ENCODE measurements at regions not wholly inside any gene's neighbourhood (a gene's known extent, or its start where the extent isn't known, plus 50 kb on each side); places are given as distances from the start of the nearest gene placed in this dataset.

GRCh38 chr5:87853541-87853940 lies 415.1 kb downstream of the TMEM161B start:
- DNase-seq = no peak

GRCh38 chr5:87851603-87852002 lies 417.0 kb downstream of the TMEM161B start:
- no peak for DNase-seq

- DNase-seq = no peak
Measured at GRCh38 chr5:87850843-87851242, 417.8 kb downstream of the TMEM161B start.

GRCh38 chr5:87845734-87846133 lies 422.9 kb downstream of the TMEM161B start:
- DNase-seq = no peak

GRCh38 chr5:87844866-87845265 lies 423.8 kb downstream of the TMEM161B start:
- no peak for DNase-seq

GRCh38 chr5:87844449-87844848 lies 424.2 kb downstream of the TMEM161B start:
- DNase-seq = no peak

GRCh38 chr5:87836696-87837095 lies 424.0 kb upstream of the CCNH start:
- DNase-seq = no peak

- no peak for DNase-seq
Measured at GRCh38 chr5:87831499-87831898, 418.8 kb upstream of the CCNH start.

- DNase-seq = no peak
Measured at GRCh38 chr5:87829217-87829551, 416.5 kb upstream of the CCNH start.

GRCh38 chr5:87828545-87829216 lies 416.0 kb upstream of the CCNH start:
- no peak for DNase-seq

GRCh38 chr5:87827539-87827938 lies 414.8 kb upstream of the CCNH start:
- no peak for DNase-seq

GRCh38 chr5:87826507-87826906 lies 413.8 kb upstream of the CCNH start:
- no peak for DNase-seq

GRCh38 chr5:87825583-87825982 lies 412.9 kb upstream of the CCNH start:
- DNase-seq = no peak

- DNase-seq = no peak
Measured at GRCh38 chr5:87807783-87808182, 395.1 kb upstream of the CCNH start.

GRCh38 chr5:87803352-87803751 lies 390.6 kb upstream of the CCNH start:
- no peak for DNase-seq

GRCh38 chr5:87791869-87792268 lies 379.1 kb upstream of the CCNH start:
- DNase-seq = no peak

GRCh38 chr5:87788416-87788815 lies 375.7 kb upstream of the CCNH start:
- no peak for DNase-seq

GRCh38 chr5:87787625-87788256 lies 375.0 kb upstream of the CCNH start:
- no peak for DNase-seq

- no peak for DNase-seq
Measured at GRCh38 chr5:87787086-87787485, 374.4 kb upstream of the CCNH start.

- no peak for DNase-seq
Measured at GRCh38 chr5:87786471-87786870, 373.7 kb upstream of the CCNH start.

GRCh38 chr5:87785554-87786335 lies 373.0 kb upstream of the CCNH start:
- DNase-seq = no peak

GRCh38 chr5:87784879-87785495 lies 372.3 kb upstream of the CCNH start:
- DNase-seq = no peak

GRCh38 chr5:87784311-87784710 lies 371.6 kb upstream of the CCNH start:
- DNase-seq = no peak

- DNase-seq = no peak
Measured at GRCh38 chr5:87782916-87783315, 370.2 kb upstream of the CCNH start.
